ENCODE measurements at regions not wholly inside any gene's neighbourhood (a gene's known extent, or its start where the extent isn't known, plus 50 kb on each side); places are given as distances from the start of the nearest gene placed in this dataset.

GRCh38 chr22:22397292-22397870 lies 111.2 kb downstream of the ZNF280B start:
- no peak for DNase-seq

DNA sequence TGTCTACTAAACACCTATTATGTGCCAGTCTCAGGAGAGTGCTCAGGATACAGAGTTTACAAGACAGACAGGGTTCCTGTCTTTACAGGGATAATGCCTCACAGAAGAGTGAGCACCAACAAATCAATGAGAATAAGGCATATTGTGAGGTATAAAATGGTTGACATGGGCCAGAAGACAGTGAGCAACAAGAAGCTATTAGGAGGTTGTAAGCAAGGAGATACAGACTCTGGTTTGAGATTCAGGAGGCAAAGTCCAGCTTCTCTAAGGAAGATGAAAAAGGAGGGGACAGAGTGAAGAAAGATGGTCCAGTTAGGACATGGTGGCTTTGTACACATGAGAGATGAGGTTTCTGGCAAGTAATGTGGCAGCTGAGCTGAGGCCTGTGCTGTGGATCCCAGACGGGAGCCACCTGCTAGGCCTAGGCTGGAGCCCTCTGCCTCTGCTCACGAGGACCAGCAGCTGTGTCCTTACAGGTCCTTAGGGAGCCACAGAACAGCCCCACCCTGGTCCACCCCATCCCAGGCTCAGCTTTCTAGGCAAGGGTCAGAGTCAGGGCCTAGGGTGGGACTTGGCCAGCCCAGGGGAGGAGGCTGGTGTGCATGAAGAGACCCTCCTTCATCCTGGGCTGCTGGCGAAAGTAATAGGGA lies 110.5 kb downstream of the ZNF280B start:
- DNase-seq = no peak

- DNase-seq = no peak
Measured at GRCh38 chr22:22398530-22399327, 109.8 kb downstream of the ZNF280B start.

- no peak for DNase-seq
Measured at GRCh38 chr22:22400099-22400498, 108.4 kb downstream of the ZNF280B start.

- no peak for DNase-seq
Measured at GRCh38 chr22:22400964-22401363, 107.6 kb downstream of the ZNF280B start.

DNA sequence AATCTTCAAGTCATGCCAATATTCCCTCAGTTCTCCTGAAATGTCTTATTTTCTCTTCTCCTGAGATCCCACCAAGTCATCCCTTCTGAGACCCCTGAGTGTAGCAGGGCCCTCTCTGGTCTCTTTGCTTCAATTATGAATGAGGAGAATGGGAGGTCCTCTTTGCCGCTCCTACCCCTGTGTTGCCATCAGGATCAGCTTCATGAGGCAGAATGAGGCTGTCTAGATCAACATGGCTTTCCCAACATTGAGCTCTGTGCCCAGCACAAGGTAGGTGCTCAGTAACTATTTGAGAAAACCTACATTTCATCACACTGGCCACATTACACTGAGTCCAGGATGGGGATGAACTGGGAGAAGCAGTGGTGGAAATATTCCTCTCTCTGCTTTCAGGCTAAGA lies 107.2 kb downstream of the ZNF280B start:
- no peak for DNase-seq

DNA sequence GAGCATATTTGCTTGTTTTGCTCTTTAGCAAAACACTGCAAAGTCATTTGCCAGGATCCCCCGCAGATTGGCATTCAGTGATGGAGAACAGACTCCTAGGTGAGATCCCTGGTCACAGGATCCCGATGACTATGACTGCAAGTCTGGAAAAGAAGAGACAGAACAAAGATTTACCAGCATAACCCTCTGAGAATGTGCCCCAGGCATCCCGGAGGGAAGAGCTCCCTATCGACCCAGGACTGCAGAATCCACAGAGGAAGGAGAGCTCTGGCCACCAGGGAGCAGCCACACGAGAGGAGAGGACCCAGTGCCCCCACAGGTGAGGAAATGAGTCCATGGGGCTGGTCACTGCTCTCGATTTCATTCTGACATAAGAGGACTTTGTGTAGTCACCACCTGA lies 105.2 kb downstream of the ZNF280B start:
- DNase-seq = no peak

- DNase-seq = no peak
Measured at GRCh38 chr22:22403771-22404170, 104.8 kb downstream of the ZNF280B start.

GRCh38 chr22:22404598-22405284 lies 103.8 kb downstream of the ZNF280B start:
- no peak for DNase-seq

DNA sequence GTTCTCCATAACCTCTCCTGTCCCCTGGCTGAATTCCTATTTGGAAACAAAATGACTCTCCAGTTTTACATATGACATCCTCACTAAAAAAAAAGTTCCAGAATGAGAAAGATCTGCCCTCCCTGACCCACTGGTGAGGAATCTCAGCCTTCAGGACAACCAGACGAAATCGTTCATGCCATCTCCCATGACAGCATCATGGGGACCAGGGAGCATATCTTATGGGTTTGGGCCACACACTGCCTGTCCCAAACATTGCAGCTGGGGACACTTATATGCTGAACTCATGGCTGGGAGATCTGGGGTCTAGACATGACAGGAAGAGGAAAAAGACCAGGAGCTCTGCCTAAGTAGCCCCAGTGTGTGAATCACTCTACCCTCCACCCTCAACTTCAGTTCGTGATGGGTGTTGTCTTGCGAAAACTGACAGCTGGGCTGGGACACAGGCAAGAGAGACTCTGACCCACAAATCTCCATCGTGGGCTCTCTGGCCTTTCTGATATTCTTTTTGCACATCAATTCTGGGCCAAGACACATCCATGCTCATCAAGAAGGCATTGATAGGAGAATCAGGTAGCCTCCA lies 102.0 kb downstream of the ZNF280B start:
- DNase-seq = no peak

- no peak for DNase-seq
Measured at GRCh38 chr22:22407061-22407460, 101.5 kb downstream of the ZNF280B start.

DNA sequence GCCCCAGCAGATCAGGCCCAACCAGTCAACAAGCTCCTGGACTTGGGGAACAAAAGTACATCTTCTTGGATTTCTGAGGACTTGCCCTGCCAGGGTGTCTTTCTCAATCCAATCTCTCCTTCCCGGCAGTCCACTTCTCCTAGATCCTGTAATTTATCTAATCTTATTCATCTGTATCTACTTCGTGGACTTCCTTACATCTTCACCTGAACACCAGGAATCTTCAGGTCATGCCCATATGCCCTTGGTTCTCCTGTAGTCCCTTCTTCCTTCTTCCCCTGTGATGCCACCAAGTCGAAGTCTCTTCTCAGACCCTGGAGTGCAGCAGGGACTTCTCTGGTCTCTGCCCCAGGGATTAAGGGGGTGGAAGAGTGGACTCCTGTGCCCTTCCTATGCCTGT lies 100.3 kb downstream of the ZNF280B start:
- DNase-seq = no peak

DNA sequence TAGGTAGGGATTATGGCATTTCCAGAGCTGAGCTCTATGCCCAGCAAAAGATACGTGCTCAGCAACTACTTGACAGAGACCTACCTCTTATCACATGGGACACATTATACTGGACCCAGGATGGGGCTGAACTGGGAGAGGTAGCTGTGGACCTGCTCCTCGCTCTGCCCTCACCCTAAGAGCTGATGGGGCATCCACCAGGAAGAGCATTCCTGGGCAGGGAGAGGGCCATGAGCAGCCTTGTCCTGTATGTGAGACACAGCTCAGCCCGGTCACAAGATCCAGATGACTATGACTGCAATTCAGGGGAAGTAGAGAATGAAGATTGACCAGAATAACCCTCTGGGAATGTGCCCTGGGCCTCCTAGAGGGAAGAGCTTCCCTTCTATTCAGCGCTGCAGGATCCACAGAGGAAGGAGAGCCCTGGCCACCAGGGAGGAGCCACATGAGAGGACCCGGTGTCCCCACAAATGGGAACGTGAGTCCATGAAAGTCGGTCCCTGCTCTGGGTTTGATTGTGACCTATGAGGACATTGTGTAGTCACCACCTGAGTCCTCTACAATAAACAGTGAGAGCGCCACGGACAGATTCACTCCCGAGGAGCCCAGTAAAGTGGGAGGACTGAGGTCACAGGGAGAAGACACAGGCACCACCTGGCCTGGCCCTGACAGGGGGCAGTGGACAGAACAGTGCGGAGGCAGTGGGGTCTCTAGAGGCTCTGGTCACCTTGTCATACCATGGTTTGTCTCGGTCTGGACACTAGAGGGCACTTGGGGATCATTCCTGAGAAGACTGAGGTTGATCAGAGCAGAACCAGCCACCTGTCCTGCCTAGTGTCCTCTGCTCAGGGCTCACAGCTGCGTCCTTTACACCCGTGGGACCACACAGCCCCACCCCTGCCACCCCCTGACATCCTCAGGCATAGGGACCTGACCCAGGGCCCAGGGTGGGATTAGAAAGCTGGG lies 99.5 kb downstream of the ZNF280B start:
- DNase-seq = peak; percentile 10

DNA sequence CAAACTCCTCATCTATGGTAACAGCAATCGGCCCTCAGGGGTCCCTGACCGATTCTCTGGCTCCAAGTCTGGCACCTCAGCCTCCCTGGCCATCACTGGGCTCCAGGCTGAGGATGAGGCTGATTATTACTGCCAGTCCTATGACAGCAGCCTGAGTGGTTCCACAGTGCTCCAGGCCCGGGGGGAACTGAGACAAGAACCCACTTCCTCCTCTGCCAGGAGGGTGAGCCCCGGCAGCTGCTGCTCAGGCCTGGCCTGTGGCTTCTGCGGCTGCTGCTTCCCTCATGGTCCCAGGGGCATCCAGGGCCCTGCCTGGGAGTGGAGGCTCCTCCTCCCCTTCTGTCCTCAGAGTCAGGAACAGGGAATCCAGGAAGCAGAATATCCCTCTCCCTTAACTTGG lies 98.4 kb downstream of the ZNF280B start:
- DNase-seq = peak; percentile 60

GRCh38 chr22:22410677-22411076 lies 97.9 kb downstream of the ZNF280B start:
- DNase-seq = no peak

DNA sequence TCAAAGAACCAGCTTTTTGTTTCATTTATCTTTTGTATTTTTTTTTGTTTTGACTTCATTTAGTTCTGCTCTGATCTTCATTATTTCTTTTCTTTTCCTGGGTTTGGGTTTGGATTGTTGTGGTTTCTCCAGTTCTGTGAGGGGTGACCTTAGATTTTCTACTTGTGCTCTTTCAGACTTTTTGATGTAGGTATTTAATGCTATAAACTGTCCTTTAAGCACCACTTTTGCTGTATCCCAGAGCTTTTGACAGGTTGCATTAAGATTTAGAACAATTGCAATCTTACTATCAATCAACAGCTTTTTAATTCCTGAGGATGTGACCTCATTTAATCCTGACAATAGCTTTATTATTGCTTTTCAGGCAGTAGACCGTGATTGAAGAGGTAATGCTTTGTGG lies 94.3 kb downstream of the ZNF280B start:
- DNase-seq = no peak

GRCh38 chr22:22417495-22418162 lies 90.9 kb downstream of the ZNF280B start:
- DNase-seq = no peak

GRCh38 chr22:22418163-22418549 lies 90.4 kb downstream of the ZNF280B start:
- no peak for DNase-seq

GRCh38 chr22:22418957-22419356 lies 89.6 kb downstream of the ZNF280B start:
- no peak for DNase-seq

- DNase-seq = no peak
Measured at GRCh38 chr22:22420580-22420979, 88.0 kb downstream of the ZNF280B start.

GRCh38 chr22:22421392-22421791 lies 87.2 kb downstream of the ZNF280B start:
- DNase-seq = no peak

Measured in GF-D8 (cell line).